ENCODE measurements at regions not wholly inside any gene's neighbourhood (a gene's known extent, or its start where the extent isn't known, plus 50 kb on each side); places are given as distances from the start of the nearest gene placed in this dataset.

GRCh38 chr6:122081921-122082320, 317.5 kb upstream of the HSF2 start:
- no peak for DNase-seq

GRCh38 chr6:122082370-122082769, 317.1 kb upstream of the HSF2 start:
- DNase-seq = no peak

GRCh38 chr6:122092366-122092765, 307.1 kb upstream of the HSF2 start:
- DNase-seq = no peak

GRCh38 chr6:122098201-122098678, 301.2 kb upstream of the HSF2 start:
- DNase-seq = no peak

GRCh38 chr6:122102026-122102425, 297.4 kb upstream of the HSF2 start:
- no peak for DNase-seq

GRCh38 chr6:122107256-122107852, 292.1 kb upstream of the HSF2 start:
- DNase-seq = no peak

GRCh38 chr6:122109075-122109474, 290.4 kb upstream of the HSF2 start:
- no peak for DNase-seq

GRCh38 chr6:122114717-122115116, 284.7 kb upstream of the HSF2 start:
- DNase-seq = no peak

GRCh38 chr6:122116119-122116834, 283.2 kb upstream of the HSF2 start:
- no peak for DNase-seq

- DNase-seq = no peak
These were observed 282.4 kb upstream of the HSF2 start for GRCh38 chr6:122116835-122117627.

- no peak for DNase-seq
These were observed 280.4 kb upstream of the HSF2 start for GRCh38 chr6:122118945-122119506.

- no peak for DNase-seq
These were observed 277.2 kb upstream of the HSF2 start for GRCh38 chr6:122122202-122122601.

- no peak for DNase-seq
These were observed 276.8 kb upstream of the HSF2 start for GRCh38 chr6:122122686-122123085.

- no peak for DNase-seq
These were observed 274.5 kb upstream of the HSF2 start for GRCh38 chr6:122124908-122125307.

- no peak for DNase-seq
These were observed 272.6 kb upstream of the HSF2 start for GRCh38 chr6:122126894-122127293.

GRCh38 chr6:122128445-122128844, 271.0 kb upstream of the HSF2 start:
- no peak for DNase-seq

- DNase-seq = no peak
These were observed 270.0 kb upstream of the HSF2 start for GRCh38 chr6:122129313-122130025.

GRCh38 chr6:122130026-122130348, 269.5 kb upstream of the HSF2 start:
- DNase-seq = no peak

GRCh38 chr6:122130518-122130917, 268.9 kb upstream of the HSF2 start:
- DNase-seq = no peak

GRCh38 chr6:122136386-122136785, 263.1 kb upstream of the HSF2 start:
- no peak for DNase-seq

GRCh38 chr6:122140031-122140430, 259.4 kb upstream of the HSF2 start:
- no peak for DNase-seq

- no peak for DNase-seq
These were observed 258.2 kb upstream of the HSF2 start for GRCh38 chr6:122141246-122141645.
